ENCODE measurements at regions not wholly inside any gene's neighbourhood (a gene's known extent, or its start where the extent isn't known, plus 50 kb on each side); places are given as distances from the start of the nearest gene placed in this dataset.
"Not testable (repeated sequence)": the region's sequence is repeated elsewhere in the genome, so short reads cannot be mapped to it uniquely, and the experiment has no call there.

GRCh38 chr13:50644081-50644871 is 199.2 kb downstream of the DLEU7 start:
- no peak for DNase-seq (ENCODE audit: low read depth in 4 of 4, low spot score in 3 of 4)

- DNase-seq (ENCODE audit: low read depth in 4 of 4, low spot score in 3 of 4), result no peak
These were observed 198.4 kb downstream of the DLEU7 start for GRCh38 chr13:50645092-50645491.

GRCh38 chr13:50646070-50646469 is 197.4 kb downstream of the DLEU7 start:
- DNase-seq (ENCODE audit: low read depth in 4 of 4, low spot score in 3 of 4), result no peak

GRCh38 chr13:50649211-50649610 is 194.3 kb downstream of the DLEU7 start:
- DNase-seq (ENCODE audit: low read depth in 4 of 4, low spot score in 3 of 4), result no peak

- peak in 2 of 4 donors; percentile 36 to 60 for DNase-seq (ENCODE audit: low read depth in 4 of 4, low spot score in 3 of 4)
These were observed 192.6 kb downstream of the DLEU7 start for GRCh38 chr13:50650592-50651504.

DNA sequence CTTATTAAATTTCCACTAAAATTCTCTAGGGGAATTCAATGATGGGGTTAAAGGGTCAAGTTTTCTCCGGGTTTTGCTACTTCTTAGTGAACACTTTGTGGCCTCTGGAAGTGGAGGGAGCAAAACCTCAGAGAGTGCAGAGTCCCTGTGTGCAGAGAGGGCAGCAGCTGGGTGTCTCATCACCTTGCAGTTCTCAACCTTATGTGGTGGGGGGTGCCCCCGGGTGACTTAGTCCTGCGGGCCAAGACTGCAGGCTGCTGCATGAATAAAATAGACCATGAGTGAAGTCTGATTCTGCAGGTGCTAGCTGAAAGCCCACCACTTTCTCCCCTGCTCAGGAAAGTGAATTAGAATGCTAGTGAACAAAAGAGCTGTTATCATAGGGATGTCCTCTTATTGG is 191.6 kb downstream of the DLEU7 start:
- DNase-seq (ENCODE audit: low read depth in 4 of 4, low spot score in 3 of 4), result no peak

DNA sequence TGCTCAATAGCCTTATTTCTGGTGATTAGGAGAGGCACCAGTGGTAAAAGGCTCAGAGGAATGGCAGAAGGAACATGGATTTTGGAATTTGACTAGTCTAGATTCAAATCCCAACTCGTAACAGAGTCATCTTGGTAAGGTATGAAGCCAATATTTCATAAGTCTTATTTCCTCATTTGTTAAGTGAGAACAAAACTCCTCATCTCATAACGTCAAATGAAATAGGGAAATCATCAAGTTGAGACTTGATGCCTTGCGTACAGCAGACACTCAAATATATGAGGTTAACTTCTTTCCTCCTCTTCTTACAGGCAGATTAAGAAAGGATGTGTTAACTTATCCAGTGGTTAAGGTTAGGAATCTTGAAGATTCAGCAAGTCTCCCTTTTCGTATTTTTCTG is 189.2 kb downstream of the DLEU7 start:
- DNase-seq (ENCODE audit: low read depth in 4 of 4, low spot score in 3 of 4), result no peak

GRCh38 chr13:50661881-50662280 is 181.6 kb downstream of the DLEU7 start:
- not testable (repeated sequence) for DNase-seq (ENCODE audit: low read depth in 4 of 4, low spot score in 3 of 4)

DNA sequence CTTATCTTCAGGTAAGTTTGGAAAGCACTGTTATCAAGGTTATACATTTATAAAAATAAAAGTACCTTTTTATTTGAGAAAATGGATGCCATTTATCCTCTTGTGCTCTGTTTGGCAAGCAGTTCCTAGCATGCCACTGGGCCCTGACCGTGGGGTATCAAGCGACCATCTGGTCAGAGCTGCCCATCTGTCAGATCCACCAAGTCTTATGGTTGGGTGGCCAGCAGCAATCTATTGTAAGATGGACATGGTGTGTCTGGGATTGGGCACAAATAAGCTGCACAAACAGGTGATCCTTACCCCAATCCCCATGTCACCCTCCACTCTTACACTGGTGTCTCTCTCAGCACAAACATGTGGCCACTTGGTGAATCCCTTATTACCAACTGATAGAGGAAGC is 178.5 kb downstream of the DLEU7 start:
- no peak for DNase-seq (ENCODE audit: low read depth in 4 of 4, low spot score in 3 of 4)

- DNase-seq (ENCODE audit: low read depth in 4 of 4, low spot score in 3 of 4), result no peak
These were observed 175.4 kb downstream of the DLEU7 start for GRCh38 chr13:50668049-50668448.

DNA sequence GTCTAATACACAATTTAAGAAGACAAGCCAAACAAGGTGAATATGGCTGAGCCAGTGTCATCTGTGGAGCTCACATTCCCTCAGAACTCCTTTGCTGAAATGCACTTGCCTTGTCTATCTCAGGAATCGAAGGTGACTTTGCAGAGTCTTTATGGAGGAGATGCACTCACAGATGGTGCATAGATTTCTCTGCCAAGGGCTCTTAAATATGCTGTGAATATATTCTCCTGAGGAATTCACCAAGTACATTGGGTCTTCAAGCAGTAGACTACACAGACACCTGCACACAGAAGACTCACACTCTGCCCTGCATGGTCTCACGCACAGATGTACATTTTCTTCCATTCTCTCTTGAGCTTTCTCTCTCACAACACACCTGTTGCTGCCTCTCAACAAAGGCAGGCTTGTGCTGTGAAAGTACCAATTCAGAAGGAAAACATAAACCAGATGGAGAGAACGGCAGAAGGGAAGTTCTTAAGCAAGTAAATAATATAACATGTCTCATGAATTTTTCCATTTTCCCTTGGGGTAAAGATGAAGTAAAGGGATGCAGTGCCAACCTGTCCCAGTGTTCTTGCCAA is 174.7 kb downstream of the DLEU7 start:
- no peak for DNase-seq (ENCODE audit: low read depth in 4 of 4, low spot score in 3 of 4)

DNA sequence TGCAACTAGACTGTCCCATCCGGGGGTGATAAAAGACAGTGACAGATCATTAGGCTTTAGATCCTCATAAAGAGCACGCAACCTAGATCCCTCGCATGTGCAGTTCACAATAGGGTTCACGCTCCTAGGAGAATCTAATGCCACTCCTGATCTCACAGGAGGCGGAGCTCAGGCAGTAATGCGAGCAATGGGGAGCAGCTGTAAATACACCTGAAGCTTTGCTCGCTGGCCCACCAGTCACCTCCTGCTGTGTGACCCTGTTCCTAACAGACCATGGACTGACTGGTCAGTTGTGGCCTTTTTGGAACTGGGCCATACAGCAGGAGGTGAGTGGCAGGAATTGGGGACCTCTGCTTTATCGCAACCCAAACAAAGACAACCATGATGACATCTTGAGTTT is 173.2 kb downstream of the DLEU7 start:
- no peak for DNase-seq (ENCODE audit: low read depth in 4 of 4, low spot score in 3 of 4)

GRCh38 chr13:50670847-50671496 is 172.5 kb downstream of the DLEU7 start:
- DNase-seq (ENCODE audit: low read depth in 4 of 4, low spot score in 3 of 4), result no peak

- DNase-seq (ENCODE audit: low read depth in 4 of 4, low spot score in 3 of 4), result no peak
These were observed 172.0 kb downstream of the DLEU7 start for GRCh38 chr13:50671497-50671850.

GRCh38 chr13:50672025-50672424 is 171.5 kb downstream of the DLEU7 start:
- DNase-seq (ENCODE audit: low read depth in 4 of 4, low spot score in 3 of 4), result no peak

DNA sequence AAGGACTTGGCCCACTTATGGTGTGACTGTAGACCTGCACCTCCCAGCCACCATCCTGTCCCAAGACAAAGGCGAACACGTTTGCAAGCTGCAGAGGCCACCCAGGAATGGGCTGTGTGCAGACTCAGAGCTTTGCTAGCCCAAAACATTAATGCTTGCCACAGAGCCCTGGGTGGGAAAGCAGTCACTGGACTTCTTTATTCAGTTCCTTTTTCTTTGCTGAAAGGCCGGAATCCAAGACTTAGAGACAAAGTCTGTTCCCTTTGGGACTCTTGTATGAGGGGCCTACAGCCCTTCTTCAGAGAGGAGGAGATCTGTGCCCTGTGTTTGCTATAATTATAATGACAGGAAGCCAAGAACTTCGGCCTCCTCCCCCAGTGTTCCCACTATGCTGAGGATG is 167.8 kb downstream of the DLEU7 start:
- DNase-seq (ENCODE audit: low read depth in 4 of 4, low spot score in 3 of 4), result no peak

DNA sequence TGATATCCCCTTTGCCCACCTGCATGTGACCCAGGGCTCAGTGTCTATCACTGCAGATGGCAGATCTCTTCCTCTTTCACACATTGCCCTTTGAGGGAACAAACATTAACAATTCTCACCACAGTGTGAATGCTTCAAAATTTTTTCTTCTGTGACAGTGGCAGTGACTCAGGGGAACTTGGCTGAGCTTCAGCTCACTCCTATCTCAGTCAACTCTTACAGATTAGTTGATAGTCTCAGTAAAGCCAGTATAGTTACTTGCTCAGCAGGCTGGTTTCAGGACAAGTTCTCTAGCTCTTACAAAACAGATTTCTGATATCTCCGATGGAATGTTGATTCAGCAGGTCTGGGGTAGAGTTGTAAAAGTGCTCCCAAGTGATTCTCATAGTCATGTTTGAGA is 166.9 kb downstream of the DLEU7 start:
- DNase-seq (ENCODE audit: low read depth in 4 of 4, low spot score in 3 of 4), result no peak

GRCh38 chr13:50677258-50677657 is 166.2 kb downstream of the DLEU7 start:
- DNase-seq (ENCODE audit: low read depth in 4 of 4, low spot score in 3 of 4), result no peak

DNA sequence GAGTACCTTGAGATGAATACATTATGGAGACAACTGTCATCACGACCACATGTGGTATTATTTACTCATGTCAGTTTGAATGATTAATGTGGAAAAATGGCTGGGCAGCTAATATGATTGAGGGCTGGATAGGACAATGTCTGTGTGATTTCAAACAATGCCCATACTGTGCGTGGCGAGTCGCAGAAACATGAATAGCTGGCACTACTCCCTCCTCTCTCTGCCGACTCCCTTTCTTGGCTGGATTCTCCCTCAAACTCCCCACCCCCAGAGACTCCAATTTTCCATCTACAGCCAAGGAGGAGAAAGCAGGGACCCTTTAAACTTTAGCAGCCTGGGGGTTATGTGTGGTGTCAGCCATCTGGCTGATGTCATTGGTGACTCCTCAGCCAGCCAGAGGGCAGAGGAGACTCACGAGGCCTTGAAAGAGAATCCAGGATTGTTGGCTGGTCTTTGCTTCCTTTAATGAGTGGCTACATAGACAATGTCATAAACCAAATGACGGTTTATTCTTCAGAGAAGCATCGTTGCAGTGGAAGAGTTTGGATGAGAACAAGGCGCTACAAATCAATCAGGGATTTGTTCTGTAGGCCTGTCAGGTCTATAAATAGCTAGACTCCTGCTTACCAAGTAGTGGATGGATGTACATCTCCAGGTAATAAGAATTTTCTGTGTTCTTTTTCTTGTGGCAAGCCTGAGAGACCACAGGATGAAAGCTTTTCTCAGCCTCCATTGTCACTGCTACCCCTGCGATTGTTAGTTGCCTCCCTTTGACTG is 165.6 kb downstream of the DLEU7 start:
- no peak for DNase-seq (ENCODE audit: low read depth in 4 of 4, low spot score in 3 of 4)

GRCh38 chr13:50678464-50679162 is 164.9 kb downstream of the DLEU7 start:
- no peak for DNase-seq (ENCODE audit: low read depth in 4 of 4, low spot score in 3 of 4)

Data from left renal pelvis (tissue), 4 donors.